ENCODE measurements at regions not wholly inside any gene's neighbourhood (a gene's known extent, or its start where the extent isn't known, plus 50 kb on each side); places are given as distances from the start of the nearest gene placed in this dataset.

DNA sequence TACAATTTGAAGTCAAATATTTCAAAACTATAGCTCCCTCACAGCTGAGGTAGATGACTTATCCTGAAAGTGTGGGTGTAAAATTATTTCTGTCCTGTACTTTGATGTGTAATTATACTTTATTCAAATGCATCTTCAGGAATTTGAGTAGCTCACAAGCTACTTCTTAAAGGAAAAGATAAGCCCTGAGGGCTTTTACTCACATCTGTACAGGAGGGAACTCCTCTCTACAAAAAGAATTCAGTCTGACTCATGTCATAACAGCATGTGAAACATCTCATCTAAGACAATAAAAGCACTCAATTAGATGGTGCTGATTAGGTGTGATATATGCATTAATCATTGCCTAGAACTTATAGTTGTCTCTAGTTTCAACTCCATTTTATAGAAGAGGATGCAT, 452.0 kb downstream of the PRKD1 start:
- no peak for DNase-seq

DNA sequence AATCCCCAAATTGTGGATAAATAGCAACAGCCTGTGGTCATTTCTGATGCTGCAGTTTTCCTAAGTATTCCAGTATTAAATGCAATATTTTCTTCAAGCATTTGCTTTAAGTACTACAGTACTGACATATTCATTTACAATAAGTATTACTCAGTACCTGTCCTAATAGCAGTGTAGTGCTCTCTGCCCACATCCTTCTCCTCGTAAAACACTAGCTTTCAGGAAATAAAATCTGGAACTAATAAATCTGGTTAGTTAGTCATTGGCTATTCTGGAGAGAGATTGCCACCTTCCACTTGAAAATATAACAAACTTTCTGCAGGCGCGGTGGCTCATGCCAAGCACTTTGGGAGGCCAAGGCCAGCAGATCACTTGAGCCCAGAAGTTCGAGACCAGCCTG, 441.5 kb downstream of the PRKD1 start:
- no peak for DNase-seq

GRCh38 chr14:29489911-29490425, 437.7 kb downstream of the PRKD1 start:
- no peak for DNase-seq

- DNase-seq: no peak
Observed at GRCh38 chr14:29493849-29494248, 433.8 kb downstream of the PRKD1 start.

- DNase-seq: no peak
Observed at GRCh38 chr14:29494312-29494711, 433.3 kb downstream of the PRKD1 start.

DNA sequence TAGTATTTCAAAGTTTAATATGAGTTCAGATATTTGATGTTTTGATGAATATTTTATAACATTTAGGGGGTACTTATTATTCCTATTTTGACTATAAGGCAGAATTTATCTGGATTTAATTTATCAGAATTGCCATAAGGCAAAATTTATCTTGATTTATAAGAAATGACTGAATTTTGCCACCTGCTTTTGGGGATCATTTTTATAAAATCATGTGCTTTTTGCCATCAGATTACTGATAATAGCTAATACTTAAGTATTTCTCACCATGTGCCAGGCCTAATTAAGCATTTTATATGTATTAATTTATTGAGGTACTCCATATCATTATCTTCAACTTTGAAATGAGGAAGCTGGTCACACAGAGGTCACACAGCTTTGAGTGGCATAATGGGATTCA, 423.7 kb downstream of the PRKD1 start:
- DNase-seq: no peak

GRCh38 chr14:29518335-29518734, 409.3 kb downstream of the PRKD1 start:
- DNase-seq: no peak

GRCh38 chr14:29521526-29522137, 406.0 kb downstream of the PRKD1 start:
- peak; percentile 38 to 56 for DNase-seq
